ENCODE measurements at regions not wholly inside any gene's neighbourhood (a gene's known extent, or its start where the extent isn't known, plus 50 kb on each side); places are given as distances from the start of the nearest gene placed in this dataset.

DNA sequence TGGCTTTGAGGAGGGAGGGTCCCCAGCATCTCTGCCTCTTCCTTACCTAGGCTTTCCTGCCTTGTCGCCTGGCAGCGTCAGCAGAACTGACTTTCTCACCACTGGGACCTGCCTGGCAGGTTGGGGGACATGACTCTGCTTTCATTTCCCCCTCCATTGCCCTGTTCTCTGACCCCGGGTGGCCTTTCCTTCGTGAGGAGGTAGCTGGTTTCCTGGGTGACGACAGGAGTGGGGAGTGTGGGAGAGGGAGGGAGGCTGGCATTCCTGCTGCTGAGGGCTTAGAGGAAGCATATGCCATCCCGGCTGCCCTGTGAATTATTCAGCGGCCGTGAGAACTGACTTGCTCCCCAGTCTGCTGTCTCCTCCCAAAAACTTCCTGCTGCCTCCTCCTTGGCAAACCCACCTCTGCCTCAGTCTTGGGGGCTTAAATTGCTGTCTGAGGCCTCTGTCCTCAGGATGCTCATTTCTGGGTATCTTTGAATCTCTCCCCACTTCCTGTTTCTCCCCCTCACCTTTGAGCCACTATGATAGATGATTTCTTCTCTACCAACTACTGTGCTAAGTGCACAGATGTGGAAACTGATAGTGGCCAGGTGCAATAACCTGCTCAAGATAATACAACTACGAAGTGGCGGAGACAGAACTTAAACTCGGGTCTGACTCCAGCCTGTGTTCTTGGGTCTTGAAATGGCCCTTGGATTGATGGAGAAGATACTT lies 182.0 kb upstream of the CSF3R start (continued):
- TF ChIP-seq, protein P1, sequence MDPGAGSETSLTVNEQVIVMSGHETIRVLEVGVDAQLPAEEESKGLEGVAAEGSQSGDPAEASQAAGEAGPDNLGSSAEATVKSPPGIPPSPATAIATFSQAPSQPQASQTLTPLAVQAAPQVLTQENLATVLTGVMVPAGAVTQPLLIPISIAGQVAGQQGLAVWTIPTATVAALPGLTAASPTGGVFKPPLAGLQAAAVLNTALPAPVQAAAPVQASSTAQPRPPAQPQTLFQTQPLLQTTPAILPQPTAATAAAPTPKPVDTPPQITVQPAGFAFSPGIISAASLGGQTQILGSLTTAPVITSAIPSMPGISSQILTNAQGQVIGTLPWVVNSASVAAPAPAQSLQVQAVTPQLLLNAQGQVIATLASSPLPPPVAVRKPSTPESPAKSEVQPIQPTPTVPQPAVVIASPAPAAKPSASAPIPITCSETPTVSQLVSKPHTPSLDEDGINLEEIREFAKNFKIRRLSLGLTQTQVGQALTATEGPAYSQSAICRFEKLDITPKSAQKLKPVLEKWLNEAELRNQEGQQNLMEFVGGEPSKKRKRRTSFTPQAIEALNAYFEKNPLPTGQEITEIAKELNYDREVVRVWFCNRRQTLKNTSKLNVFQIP (CRISPR knock-in tag; IDR thresholded peaks at IDR 0.05; ENCODE audit: borderline replicate concordance, low read depth): no peak
- TF ChIP-seq PPARA (CRISPR knock-in tag; IDR thresholded peaks at IDR 0.05; ENCODE audit: borderline replicate concordance): no peak
- TF ChIP-seq ISL1 (CRISPR knock-in tag; IDR thresholded peaks at IDR 0.05): no peak
- TF ChIP-seq ZFP30 (CRISPR knock-in tag; IDR thresholded peaks at IDR 0.05): no peak
- no peak for TF ChIP-seq SNAI2 (CRISPR knock-in tag; IDR thresholded peaks at IDR 0.05)
- TF ChIP-seq ARNTL (CRISPR knock-in tag; IDR thresholded peaks at IDR 0.05; ENCODE audit: borderline replicate concordance, low read depth): no peak
- TF ChIP-seq ZNF565 (CRISPR knock-in tag; conservative IDR thresholded peaks at IDR 0.05; ENCODE audit: low read depth): no peak
- no peak for TF ChIP-seq ESRRG (CRISPR knock-in tag; IDR thresholded peaks at IDR 0.05)
- TF ChIP-seq TOX (CRISPR knock-in tag; IDR thresholded peaks at IDR 0.05; ENCODE audit: borderline replicate concordance): no peak
- TF ChIP-seq OSR1 (CRISPR knock-in tag; IDR thresholded peaks at IDR 0.05): no peak

DNA sequence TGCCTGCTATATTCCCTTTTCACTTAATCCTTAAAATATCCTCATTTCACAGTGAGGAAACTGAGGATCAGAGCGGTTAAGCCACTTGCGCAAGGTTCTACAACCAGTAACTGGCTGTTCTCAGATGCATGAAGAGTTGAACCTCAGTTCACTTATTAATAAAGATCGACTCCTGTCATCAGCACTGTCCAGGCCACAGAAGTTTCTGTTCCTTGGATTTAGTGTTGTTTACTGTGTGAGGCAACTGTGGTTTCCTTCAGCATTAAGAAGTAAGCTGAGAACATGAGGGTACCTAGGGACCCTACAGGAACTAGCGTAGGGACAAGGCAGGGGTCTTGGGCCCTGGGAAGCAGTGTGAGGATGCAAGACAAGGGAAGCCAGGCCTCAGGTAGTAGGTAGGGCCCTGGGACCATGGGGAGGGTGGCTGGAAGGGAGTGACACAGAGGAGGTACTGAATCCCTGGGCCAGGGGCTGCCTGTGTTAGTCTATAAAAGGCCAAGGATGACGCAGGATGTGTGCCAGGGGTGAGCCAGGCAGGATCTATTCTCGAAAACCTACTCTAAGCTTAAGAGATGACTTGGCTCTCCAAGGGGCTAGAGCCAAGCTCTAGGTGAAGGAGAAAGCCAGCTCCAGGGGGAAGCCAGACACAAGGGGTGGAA lies 181.2 kb upstream of the CSF3R start:
- no peak for ATAC-seq
- TF ChIP-seq PPARA (CRISPR knock-in tag; IDR thresholded peaks at IDR 0.05; ENCODE audit: borderline replicate concordance) (no peak), CSDC2 (CRISPR knock-in tag; IDR thresholded peaks at IDR 0.05) (no peak), ZFP30 (CRISPR knock-in tag; IDR thresholded peaks at IDR 0.05) (no peak), ARNTL (CRISPR knock-in tag; IDR thresholded peaks at IDR 0.05; ENCODE audit: borderline replicate concordance, low read depth) (no peak), ZNF8 (CRISPR knock-in tag; IDR thresholded peaks at IDR 0.05) (no peak), ZFP3 (CRISPR knock-in tag; IDR thresholded peaks at IDR 0.05) (no peak), SNAI2 (CRISPR knock-in tag; IDR thresholded peaks at IDR 0.05) (no peak), BACH2 (CRISPR knock-in tag; IDR thresholded peaks at IDR 0.05; ENCODE audit: borderline replicate concordance) (no peak), ZNF70 (CRISPR knock-in tag; IDR thresholded peaks at IDR 0.05) (no peak), GLIS3 (CRISPR knock-in tag; IDR thresholded peaks at IDR 0.05) (no peak), OSR1 (CRISPR knock-in tag; IDR thresholded peaks at IDR 0.05) (no peak), ISL1 (CRISPR knock-in tag; IDR thresholded peaks at IDR 0.05) (no peak), ZC3H10 (CRISPR knock-in tag; IDR thresholded peaks at IDR 0.05) (no peak), TCF4 (CRISPR knock-in tag; IDR thresholded peaks at IDR 0.05; ENCODE audit: borderline replicate concordance) (no peak)
- TF ChIP-seq, protein P2, sequence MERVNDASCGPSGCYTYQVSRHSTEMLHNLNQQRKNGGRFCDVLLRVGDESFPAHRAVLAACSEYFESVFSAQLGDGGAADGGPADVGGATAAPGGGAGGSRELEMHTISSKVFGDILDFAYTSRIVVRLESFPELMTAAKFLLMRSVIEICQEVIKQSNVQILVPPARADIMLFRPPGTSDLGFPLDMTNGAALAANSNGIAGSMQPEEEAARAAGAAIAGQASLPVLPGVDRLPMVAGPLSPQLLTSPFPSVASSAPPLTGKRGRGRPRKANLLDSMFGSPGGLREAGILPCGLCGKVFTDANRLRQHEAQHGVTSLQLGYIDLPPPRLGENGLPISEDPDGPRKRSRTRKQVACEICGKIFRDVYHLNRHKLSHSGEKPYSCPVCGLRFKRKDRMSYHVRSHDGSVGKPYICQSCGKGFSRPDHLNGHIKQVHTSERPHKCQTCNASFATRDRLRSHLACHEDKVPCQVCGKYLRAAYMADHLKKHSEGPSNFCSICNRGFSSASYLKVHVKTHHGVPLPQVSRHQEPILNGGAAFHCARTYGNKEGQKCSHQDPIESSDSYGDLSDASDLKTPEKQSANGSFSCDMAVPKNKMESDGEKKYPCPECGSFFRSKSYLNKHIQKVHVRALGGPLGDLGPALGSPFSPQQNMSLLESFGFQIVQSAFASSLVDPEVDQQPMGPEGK (CRISPR knock-in tag; IDR thresholded peaks at IDR 0.05; ENCODE audit: borderline replicate concordance): no peak
- TF ChIP-seq, protein P3, sequence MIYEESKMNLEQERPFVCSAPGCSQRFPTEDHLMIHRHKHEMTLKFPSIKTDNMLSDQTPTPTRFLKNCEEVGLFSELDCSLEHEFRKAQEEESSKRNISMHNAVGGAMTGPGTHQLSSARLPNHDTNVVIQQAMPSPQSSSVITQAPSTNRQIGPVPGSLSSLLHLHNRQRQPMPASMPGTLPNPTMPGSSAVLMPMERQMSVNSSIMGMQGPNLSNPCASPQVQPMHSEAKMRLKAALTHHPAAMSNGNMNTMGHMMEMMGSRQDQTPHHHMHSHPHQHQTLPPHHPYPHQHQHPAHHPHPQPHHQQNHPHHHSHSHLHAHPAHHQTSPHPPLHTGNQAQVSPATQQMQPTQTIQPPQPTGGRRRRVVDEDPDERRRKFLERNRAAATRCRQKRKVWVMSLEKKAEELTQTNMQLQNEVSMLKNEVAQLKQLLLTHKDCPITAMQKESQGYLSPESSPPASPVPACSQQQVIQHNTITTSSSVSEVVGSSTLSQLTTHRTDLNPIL (CRISPR knock-in tag; IDR thresholded peaks at IDR 0.05; ENCODE audit: low read depth): no peak
- TF ChIP-seq, protein P4, sequence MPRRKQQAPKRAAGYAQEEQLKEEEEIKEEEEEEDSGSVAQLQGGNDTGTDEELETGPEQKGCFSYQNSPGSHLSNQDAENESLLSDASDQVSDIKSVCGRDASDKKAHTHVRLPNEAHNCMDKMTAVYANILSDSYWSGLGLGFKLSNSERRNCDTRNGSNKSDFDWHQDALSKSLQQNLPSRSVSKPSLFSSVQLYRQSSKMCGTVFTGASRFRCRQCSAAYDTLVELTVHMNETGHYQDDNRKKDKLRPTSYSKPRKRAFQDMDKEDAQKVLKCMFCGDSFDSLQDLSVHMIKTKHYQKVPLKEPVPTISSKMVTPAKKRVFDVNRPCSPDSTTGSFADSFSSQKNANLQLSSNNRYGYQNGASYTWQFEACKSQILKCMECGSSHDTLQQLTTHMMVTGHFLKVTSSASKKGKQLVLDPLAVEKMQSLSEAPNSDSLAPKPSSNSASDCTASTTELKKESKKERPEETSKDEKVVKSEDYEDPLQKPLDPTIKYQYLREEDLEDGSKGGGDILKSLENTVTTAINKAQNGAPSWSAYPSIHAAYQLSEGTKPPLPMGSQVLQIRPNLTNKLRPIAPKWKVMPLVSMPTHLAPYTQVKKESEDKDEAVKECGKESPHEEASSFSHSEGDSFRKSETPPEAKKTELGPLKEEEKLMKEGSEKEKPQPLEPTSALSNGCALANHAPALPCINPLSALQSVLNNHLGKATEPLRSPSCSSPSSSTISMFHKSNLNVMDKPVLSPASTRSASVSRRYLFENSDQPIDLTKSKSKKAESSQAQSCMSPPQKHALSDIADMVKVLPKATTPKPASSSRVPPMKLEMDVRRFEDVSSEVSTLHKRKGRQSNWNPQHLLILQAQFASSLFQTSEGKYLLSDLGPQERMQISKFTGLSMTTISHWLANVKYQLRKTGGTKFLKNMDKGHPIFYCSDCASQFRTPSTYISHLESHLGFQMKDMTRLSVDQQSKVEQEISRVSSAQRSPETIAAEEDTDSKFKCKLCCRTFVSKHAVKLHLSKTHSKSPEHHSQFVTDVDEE (CRISPR knock-in tag; IDR thresholded peaks at IDR 0.05): no peak

DNA sequence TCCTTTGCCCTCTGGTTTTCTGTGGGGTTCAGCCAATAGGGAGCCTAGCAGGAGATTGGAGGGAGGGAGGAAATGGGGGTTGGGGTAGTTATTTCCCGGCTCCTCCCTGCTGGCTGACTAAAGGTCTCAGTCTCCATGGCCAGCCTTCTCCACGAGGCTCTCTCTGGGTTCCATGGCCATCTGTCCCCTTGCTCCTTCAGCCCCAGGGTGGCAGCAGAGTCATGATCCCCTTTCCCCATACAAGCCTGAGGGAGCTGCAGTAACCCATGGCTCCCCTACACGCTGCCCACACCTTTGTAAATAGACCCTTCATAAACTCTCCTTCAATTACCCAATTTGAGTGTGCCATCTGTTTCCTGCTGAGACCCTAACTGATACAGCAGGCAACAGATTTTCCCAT lies 176.1 kb upstream of the CSF3R start:
- no peak for ATAC-seq
- TF ChIP-seq ZFP30 (CRISPR knock-in tag; IDR thresholded peaks at IDR 0.05): no peak
- no peak for TF ChIP-seq ESRRG (CRISPR knock-in tag; IDR thresholded peaks at IDR 0.05)
- TF ChIP-seq, protein P2 (CRISPR knock-in tag; IDR thresholded peaks at IDR 0.05; ENCODE audit: borderline replicate concordance): no peak
- TF ChIP-seq ISL1 (CRISPR knock-in tag; IDR thresholded peaks at IDR 0.05): no peak
- TF ChIP-seq OSR1 (CRISPR knock-in tag; IDR thresholded peaks at IDR 0.05): no peak
